ENCODE measurements at regions not wholly inside any gene's neighbourhood (a gene's known extent, or its start where the extent isn't known, plus 50 kb on each side); places are given as distances from the start of the nearest gene placed in this dataset.

GRCh38 chr1:219500327-219500897 lies 112.5 kb downstream of the ZC3H11B start:
- Histone ChIP-seq H3K9me3 (no peaks in the 10 kb centered on the region), H3K27me3 (no peaks in the 10 kb centered on the region), H3K4me1 (no peaks in the 10 kb centered on the region), H3K36me3 (no peaks in the 10 kb centered on the region), H3K27ac (no peak overlapping the region), H3K4me3 (no peak overlapping the region)
- no peak for TF ChIP-seq CTCF (IDR thresholded peaks at IDR 0.05)
- intact Hi-C loops (cut with DNase I) = no loop called here
- no peak for DNase-seq (ENCODE audit: low spot score in 2 of 2)

DNA sequence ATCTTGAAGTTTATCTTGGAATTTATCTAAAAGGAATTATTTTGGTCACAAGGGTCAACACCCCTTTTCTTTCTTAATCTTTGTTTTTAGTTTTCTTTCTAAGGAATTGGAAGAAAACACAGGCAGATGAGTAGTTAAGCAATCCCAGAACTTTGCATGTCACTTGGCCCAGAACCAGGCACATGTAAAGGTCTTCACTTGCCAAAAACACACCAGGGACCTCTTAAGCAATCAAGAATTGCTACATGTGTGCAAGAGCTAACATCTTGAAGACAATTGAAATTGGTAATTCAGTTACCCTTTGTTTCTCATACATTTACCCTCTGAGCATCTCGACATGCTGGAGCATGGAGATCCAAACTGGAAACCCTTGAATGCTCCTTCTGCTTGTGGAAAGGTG lies 114.2 kb downstream of the ZC3H11B start:
- no peaks in the 10 kb centered on the region for H3K36me3 ChIP-seq
- no peaks in the 10 kb centered on the region for H3K27me3 ChIP-seq
- intact Hi-C loops (cut with DNase I) = no loop called here
- no peak overlapping the region for H3K27ac ChIP-seq
- no peaks in the 10 kb centered on the region for H3K4me1 ChIP-seq
- no peak for DNase-seq (ENCODE audit: low spot score in 2 of 2)
- H3K4me3 ChIP-seq = no peak overlapping the region
- no peaks in the 10 kb centered on the region for H3K9me3 ChIP-seq
- no peak for TF ChIP-seq CTCF (IDR thresholded peaks at IDR 0.05)

DNA sequence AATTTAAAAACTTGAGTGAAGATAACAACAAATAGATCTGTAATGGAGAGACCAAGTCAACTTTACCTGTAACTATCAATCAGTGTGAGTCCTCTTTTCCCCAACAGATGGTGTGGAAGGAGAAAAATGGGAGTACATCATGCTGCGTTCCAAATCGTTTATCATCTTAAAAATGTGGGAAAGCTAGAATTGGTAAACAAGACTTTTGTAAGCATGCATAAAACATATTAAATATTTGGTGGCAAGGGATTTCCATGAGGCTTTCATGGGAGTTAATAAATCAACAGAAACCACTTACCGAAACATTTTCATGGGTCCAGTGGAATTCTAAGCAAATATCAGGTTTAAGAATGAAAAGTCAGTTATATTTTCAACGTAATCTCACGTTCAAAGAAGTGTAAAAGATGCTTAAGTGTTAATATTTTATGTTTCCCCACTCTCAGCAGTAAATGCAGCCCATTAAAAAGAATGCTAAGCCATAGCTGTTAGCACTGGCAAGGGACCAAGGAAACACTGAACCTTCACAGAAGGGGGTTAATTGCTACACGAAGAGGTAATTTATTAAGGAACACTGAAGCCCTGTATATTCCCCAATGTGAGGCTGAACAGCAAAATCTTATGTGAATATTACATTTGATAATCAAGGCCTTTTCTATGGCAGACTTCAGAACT lies 117.0 kb downstream of the ZC3H11B start:
- no peaks in the 10 kb centered on the region for H3K4me1 ChIP-seq
- H3K4me3 ChIP-seq = no peak overlapping the region
- no peak for DNase-seq (ENCODE audit: low spot score in 2 of 2)
- no peak overlapping the region for H3K27ac ChIP-seq
- no peaks in the 10 kb centered on the region for H3K9me3 ChIP-seq
- no peaks in the 10 kb centered on the region for H3K36me3 ChIP-seq
- TF ChIP-seq CTCF (IDR thresholded peaks at IDR 0.05) = no peak
- H3K27me3 ChIP-seq = no peaks in the 10 kb centered on the region
- intact Hi-C loops (cut with DNase I) = no loop called here

- Histone ChIP-seq H3K36me3 (no peaks in the 10 kb centered on the region), H3K9me3 (no peaks in the 10 kb centered on the region), H3K4me1 (no peaks in the 10 kb centered on the region), H3K27me3 (no peaks in the 10 kb centered on the region), H3K4me3 (no peak overlapping the region), H3K27ac (no peak overlapping the region)
- DNase-seq (ENCODE audit: low spot score in 2 of 2) = no peak
- TF ChIP-seq CTCF (IDR thresholded peaks at IDR 0.05) = no peak
- intact Hi-C loops (cut with DNase I) = no loop called here
These were observed 120.2 kb downstream of the ZC3H11B start for GRCh38 chr1:219492717-219493116.

DNA sequence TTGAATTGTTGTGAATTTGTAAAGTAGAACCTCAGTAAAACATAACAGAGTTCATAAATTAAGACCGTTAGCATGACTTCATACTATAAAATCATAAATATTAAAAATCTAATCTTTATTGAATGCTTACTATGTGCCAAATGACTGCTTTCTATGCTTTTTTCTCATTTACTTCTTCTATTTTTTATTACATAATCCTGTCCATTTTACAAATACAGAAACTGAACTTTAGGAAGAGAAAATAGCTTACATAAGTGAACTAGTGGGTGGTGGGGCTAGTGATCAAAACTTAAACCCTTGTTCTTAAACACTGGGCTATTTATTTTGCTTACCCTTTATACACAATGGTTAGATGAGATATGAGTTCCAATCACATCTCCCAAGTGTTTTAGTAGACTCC lies 122.3 kb downstream of the ZC3H11B start:
- no peaks in the 10 kb centered on the region for H3K9me3 ChIP-seq
- no peaks in the 10 kb centered on the region for H3K27me3 ChIP-seq
- no peaks in the 10 kb centered on the region for H3K36me3 ChIP-seq
- no peak overlapping the region for H3K27ac ChIP-seq
- no peak for DNase-seq (ENCODE audit: low spot score in 2 of 2)
- intact Hi-C loops (cut with DNase I) = no loop called here
- H3K4me1 ChIP-seq = no peaks in the 10 kb centered on the region
- no peak for TF ChIP-seq CTCF (IDR thresholded peaks at IDR 0.05)
- H3K4me3 ChIP-seq = no peak overlapping the region

All from ascending aorta (tissue), 2 donors.